Skeletal muscle satellite cell (primary cell): ENCODE measurements at regions not wholly inside any gene's neighbourhood (a gene's known extent, or its start where the extent isn't known, plus 50 kb on each side); places are given as distances from the start of the nearest gene placed in this dataset.

Experiments used
- H3K27me3 ChIP-seq: 2 replicates; pipeline ENCODE4 v1.7.0; 2013; ENCODE audit warnings: low read length; ENCODE audit not compliant: control insufficient read depth, insufficient read depth
- H3K36me3 ChIP-seq: 2 replicates; pipeline ENCODE4 v1.7.0; 2013; ENCODE audit warnings: mild to moderate bottlenecking, control low read depth, low read length; ENCODE audit not compliant: insufficient read depth
- H3K4me1 ChIP-seq: 2 replicates; pipeline ENCODE4 v1.7.0; 2013; ENCODE audit warnings: low read length; ENCODE audit not compliant: control insufficient read depth, insufficient read depth
- H3K4me2 ChIP-seq: 2 replicates; pipeline ENCODE4 v1.7.0; 2013; ENCODE audit warnings: mild to moderate bottlenecking, low read length
- H3K4me3 ChIP-seq: 2 replicates; pipeline ENCODE4 v1.7.0; 2013; ENCODE audit warnings: low read length
- H3K9ac ChIP-seq: 2 replicates; pipeline ENCODE4 v1.7.0; 2013; ENCODE audit warnings: mild to moderate bottlenecking, low read depth, low read length, moderate library complexity
- H3K9me3 ChIP-seq: replicated peaks from 2 replicates; pipeline ENCODE4 v1.7.0; 2013; ENCODE audit warnings: mild to moderate bottlenecking, control low read depth, low read length

DNA sequence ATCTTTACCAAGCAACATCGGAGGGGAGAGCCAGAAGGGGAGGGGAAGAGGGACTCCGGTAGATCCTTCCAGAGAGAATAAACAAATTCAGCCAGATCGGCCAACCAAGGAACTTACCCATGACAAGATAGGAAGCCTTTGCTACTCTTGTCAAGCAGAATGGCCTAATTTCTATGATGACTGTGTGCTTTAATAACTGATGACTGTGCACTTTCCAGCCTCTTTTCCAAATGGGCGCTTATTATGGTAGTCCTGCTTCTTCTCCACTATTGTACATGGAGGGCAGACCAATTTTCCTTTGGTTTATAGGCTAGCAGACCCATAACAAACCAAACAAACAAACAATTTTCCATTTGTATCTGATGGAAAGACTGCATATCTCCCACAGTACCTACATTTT, 163.8 kb upstream of the RFX3 start:
- Histone ChIP-seq H3K27me3 (no peaks in the 10 kb centered on the region), H3K4me2 (no peak overlapping the region), H3K36me3 (no peaks in the 10 kb centered on the region), H3K9ac (no peak overlapping the region), H3K4me3 (no peak overlapping the region), H3K9me3 (no peaks in the 10 kb centered on the region), H3K4me1 (no peaks in the 10 kb centered on the region)

DNA sequence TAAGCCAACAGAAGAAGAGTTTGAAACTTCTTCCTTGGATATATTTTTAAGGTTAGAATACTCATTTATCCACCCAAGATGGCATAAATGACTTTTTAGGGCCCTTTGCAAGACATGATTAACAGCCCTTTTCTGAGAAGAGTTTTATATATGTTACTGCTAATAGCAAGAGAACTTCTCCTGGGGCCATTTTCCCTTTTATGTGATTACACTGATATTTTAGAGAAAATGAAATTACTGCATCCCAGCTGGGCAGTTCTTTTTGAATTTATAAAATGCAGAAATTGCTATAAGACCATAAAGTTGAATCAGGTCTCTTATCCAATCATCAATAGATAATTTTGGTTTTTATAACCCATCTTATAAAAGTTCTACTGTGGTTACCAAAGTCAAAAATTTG, 161.3 kb upstream of the RFX3 start:
- no peak overlapping the region for H3K9ac ChIP-seq
- H3K27me3 ChIP-seq = no peaks in the 10 kb centered on the region
- H3K4me2 ChIP-seq = no peak overlapping the region
- no peaks in the 10 kb centered on the region for H3K4me1 ChIP-seq
- no peaks in the 10 kb centered on the region for H3K9me3 ChIP-seq
- no peaks in the 10 kb centered on the region for H3K36me3 ChIP-seq
- no peak overlapping the region for H3K4me3 ChIP-seq

DNA sequence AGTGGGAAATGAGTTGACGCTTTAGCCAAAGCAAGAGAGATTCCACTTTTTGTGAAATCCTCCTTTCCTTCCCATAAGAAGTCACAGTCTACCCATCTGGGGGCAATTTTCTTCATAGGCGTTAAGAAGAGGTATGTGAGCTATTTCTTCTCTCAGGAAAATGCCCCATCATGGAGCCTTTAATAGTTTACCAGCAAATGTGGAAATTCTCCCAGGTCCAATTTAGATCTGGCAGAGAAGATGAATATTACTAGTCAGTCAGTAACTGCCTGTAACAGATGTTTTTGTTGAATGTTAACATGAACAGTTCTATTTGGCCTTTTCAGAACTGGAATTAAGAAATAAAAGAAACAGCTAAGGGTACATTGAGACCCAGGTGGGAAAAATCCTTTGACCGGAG, 156.4 kb upstream of the RFX3 start:
- H3K4me2 ChIP-seq = no peak overlapping the region
- no peaks in the 10 kb centered on the region for H3K36me3 ChIP-seq
- H3K27me3 ChIP-seq = no peaks in the 10 kb centered on the region
- H3K4me3 ChIP-seq = no peak overlapping the region
- no peak overlapping the region for H3K9ac ChIP-seq
- H3K4me1 ChIP-seq = no peaks in the 10 kb centered on the region
- no peaks in the 10 kb centered on the region for H3K9me3 ChIP-seq

DNA sequence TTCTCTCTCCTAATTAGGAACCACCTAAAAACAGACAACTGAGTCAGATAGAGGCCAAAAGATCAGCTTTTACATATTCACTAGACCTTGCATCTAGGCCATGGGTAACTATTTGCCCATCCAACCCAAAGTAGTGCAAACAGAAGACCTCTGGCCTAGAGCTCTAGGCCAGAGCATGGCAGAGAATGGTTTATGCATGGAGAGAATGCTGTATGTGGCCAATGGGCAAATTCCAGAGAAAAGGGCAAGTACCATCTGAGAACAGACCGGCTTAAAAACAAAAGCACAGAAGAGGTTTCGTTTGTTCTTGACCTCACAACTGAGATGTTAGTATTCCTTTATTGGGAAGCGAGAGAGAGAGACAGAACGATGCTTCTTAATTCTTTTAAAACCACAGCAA, 151.7 kb upstream of the RFX3 start:
- no peak overlapping the region for H3K4me2 ChIP-seq
- H3K4me3 ChIP-seq = no peak overlapping the region

GRCh38 chr9:3676766-3677165, 151.0 kb upstream of the RFX3 start:
- no peaks in the 10 kb centered on the region for H3K36me3 ChIP-seq
- H3K9me3 ChIP-seq = no peaks in the 10 kb centered on the region
- no peaks in the 10 kb centered on the region for H3K27me3 ChIP-seq
- no peak overlapping the region for H3K9ac ChIP-seq
- no peaks in the 10 kb centered on the region for H3K4me1 ChIP-seq
- H3K4me3 ChIP-seq = no peak overlapping the region
- no peak overlapping the region for H3K4me2 ChIP-seq

More for the DNA sequence above, 151.7 kb upstream of the RFX3 start:
- Histone ChIP-seq H3K9ac (no peak overlapping the region), H3K4me1 (no peaks in the 10 kb centered on the region), H3K27me3 (no peaks in the 10 kb centered on the region), H3K36me3 (no peaks in the 10 kb centered on the region), H3K9me3 (no peaks in the 10 kb centered on the region)

- no peaks in the 10 kb centered on the region for H3K36me3 ChIP-seq
- no peaks in the 10 kb centered on the region for H3K4me1 ChIP-seq
- H3K4me2 ChIP-seq = no peak overlapping the region
- H3K9me3 ChIP-seq = no peaks in the 10 kb centered on the region
- no peak overlapping the region for H3K9ac ChIP-seq
- H3K27me3 ChIP-seq = no peaks in the 10 kb centered on the region
- no peak overlapping the region for H3K4me3 ChIP-seq
Measured at GRCh38 chr9:3675946-3676345, 150.1 kb upstream of the RFX3 start.

GRCh38 chr9:3674561-3674960, 148.8 kb upstream of the RFX3 start:
- Histone ChIP-seq H3K36me3 (no peaks in the 10 kb centered on the region), H3K4me2 (no peak overlapping the region), H3K4me1 (no peaks in the 10 kb centered on the region), H3K27me3 (no peaks in the 10 kb centered on the region), H3K9ac (no peak overlapping the region), H3K4me3 (no peak overlapping the region), H3K9me3 (no peaks in the 10 kb centered on the region)

DNA sequence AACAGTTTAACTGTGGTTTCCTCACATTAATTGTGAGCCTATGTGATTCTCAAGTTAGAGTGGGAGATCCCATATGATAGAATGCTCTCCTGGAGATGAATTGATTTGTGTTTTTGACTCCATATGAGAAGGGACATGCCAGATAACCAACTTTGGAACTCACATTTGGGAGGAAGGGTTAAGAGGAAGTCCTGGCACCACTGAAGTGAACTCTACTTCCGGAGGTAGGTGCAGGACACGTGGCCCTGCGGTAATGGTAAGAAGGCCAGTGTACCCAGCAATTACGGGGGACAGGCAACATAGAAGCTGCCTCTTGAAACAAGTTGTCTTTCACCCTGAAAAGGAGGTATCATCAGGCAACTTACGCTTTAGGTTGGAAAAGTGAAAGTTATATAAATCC, 146.6 kb upstream of the RFX3 start:
- H3K36me3 ChIP-seq = no peaks in the 10 kb centered on the region
- H3K27me3 ChIP-seq = no peaks in the 10 kb centered on the region
- no peak overlapping the region for H3K9ac ChIP-seq
- no peaks in the 10 kb centered on the region for H3K9me3 ChIP-seq
- H3K4me2 ChIP-seq = no peak overlapping the region
- no peaks in the 10 kb centered on the region for H3K4me1 ChIP-seq
- no peak overlapping the region for H3K4me3 ChIP-seq

GRCh38 chr9:3664044-3664443, 138.2 kb upstream of the RFX3 start:
- H3K4me2 ChIP-seq = no peak overlapping the region
- H3K9ac ChIP-seq = no peak overlapping the region
- no peaks in the 10 kb centered on the region for H3K27me3 ChIP-seq
- no peaks in the 10 kb centered on the region for H3K4me1 ChIP-seq
- no peaks in the 10 kb centered on the region for H3K9me3 ChIP-seq
- H3K4me3 ChIP-seq = no peak overlapping the region
- H3K36me3 ChIP-seq = no peaks in the 10 kb centered on the region

- Histone ChIP-seq H3K4me2 (no peak overlapping the region), H3K4me3 (no peak overlapping the region), H3K9me3 (no peaks in the 10 kb centered on the region), H3K36me3 (no peaks in the 10 kb centered on the region), H3K9ac (no peak overlapping the region), H3K27me3 (no peaks in the 10 kb centered on the region), H3K4me1 (no peaks in the 10 kb centered on the region)
Measured at GRCh38 chr9:3662671-3663070, 136.9 kb upstream of the RFX3 start.

DNA sequence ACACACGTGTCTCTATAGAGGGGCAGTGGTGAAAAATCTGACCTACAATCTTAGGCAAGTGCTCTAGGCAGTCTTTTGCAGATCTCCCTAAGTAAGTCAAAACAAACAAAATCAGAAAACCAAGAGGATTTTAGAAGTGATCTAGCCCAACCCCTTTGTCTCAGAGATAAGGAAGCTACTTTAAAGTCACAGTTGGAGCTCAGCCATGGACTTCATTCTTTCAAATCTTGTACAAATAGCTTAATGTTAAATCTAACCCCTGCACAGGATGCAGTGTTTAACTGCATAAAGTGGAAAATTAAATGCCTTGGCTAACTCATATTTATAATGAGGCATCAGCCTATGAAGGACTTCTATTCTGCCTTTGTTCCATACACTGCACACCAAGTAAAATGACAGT, 135.1 kb upstream of the RFX3 start:
- Histone ChIP-seq H3K36me3 (no peaks in the 10 kb centered on the region), H3K9ac (no peak overlapping the region)

GRCh38 chr9:3659647-3660046, 133.8 kb upstream of the RFX3 start:
- Histone ChIP-seq H3K4me3 (no peak overlapping the region), H3K4me2 (no peak overlapping the region), H3K9ac (no peak overlapping the region), H3K9me3 (no peaks in the 10 kb centered on the region), H3K27me3 (no peaks in the 10 kb centered on the region), H3K4me1 (no peaks in the 10 kb centered on the region), H3K36me3 (no peaks in the 10 kb centered on the region)

More for the DNA sequence above, 135.1 kb upstream of the RFX3 start:
- no peaks in the 10 kb centered on the region for H3K9me3 ChIP-seq
- H3K4me1 ChIP-seq = no peaks in the 10 kb centered on the region
- no peak overlapping the region for H3K4me3 ChIP-seq
- H3K27me3 ChIP-seq = no peaks in the 10 kb centered on the region
- H3K4me2 ChIP-seq = no peak overlapping the region
